ENCODE measurements at regions not wholly inside any gene's neighbourhood (a gene's known extent, or its start where the extent isn't known, plus 50 kb on each side); places are given as distances from the start of the nearest gene placed in this dataset.

DNA sequence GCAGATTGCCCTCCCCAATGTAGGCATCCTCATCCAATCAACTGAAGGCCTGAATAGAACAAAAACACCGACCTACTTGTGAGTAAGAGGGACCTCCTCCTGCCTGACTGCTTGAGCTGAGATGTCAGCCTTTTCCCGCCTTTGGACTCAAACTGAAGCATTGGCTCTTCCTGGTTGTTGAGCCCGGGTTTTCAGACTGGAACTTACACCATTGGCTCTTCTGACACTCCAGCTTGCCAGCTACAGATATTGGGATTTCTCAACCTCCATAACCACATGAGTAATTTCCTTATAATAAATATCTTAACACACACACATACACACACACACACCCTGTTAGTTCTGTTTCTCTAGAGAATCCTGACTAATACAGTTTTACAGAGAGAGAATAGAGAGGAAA is 173.4 kb upstream of the NTF3 start:
- Histone ChIP-seq H3K4me1 (ENCODE audit: insufficient read depth, low read length) (no peaks in the 10 kb centered on the region), H3K9ac (ENCODE audit: low read length) (no peak overlapping the region), H4K20me1 (ENCODE audit: low read length) (no peaks in the 10 kb centered on the region), H3F3A (ENCODE audit: low read length, unreplicated experiment) (no peaks in the 10 kb centered on the region), H3K4me2 (ENCODE audit: low read length) (no peak overlapping the region), H3K27me3 (ENCODE audit: low read length) (no peaks in the 10 kb centered on the region), H3K4me3 (ENCODE audit: low read length) (no peak overlapping the region), H3K27ac (ENCODE audit: low read length) (no peak overlapping the region), H2AFZ (ENCODE audit: low read length) (no peak overlapping the region), H3K9me3 (ENCODE audit: low read length) (no peaks in the 10 kb centered on the region), H3K9me2 (replicated peaks; ENCODE audit: low read length) (no peaks in the 10 kb centered on the region), H3K79me2 (ENCODE audit: low read length) (no peaks in the 10 kb centered on the region), H3K36me3 (ENCODE audit: low read depth, low read length) (no peaks in the 10 kb centered on the region)
- ATAC-seq (no peak), DNase-seq (no peak)
- intact Hi-C loops (cut with micrococcal nuclease): no loop called here
- CTCF ChIA-PET: no interaction called here
- TF ChIP-seq, protein P1, sequence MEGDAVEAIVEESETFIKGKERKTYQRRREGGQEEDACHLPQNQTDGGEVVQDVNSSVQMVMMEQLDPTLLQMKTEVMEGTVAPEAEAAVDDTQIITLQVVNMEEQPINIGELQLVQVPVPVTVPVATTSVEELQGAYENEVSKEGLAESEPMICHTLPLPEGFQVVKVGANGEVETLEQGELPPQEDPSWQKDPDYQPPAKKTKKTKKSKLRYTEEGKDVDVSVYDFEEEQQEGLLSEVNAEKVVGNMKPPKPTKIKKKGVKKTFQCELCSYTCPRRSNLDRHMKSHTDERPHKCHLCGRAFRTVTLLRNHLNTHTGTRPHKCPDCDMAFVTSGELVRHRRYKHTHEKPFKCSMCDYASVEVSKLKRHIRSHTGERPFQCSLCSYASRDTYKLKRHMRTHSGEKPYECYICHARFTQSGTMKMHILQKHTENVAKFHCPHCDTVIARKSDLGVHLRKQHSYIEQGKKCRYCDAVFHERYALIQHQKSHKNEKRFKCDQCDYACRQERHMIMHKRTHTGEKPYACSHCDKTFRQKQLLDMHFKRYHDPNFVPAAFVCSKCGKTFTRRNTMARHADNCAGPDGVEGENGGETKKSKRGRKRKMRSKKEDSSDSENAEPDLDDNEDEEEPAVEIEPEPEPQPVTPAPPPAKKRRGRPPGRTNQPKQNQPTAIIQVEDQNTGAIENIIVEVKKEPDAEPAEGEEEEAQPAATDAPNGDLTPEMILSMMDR (conservative IDR thresholded peaks at IDR 0.05; ENCODE audit: low read depth, low read length): no peak
- TF ChIP-seq EZH2 (IDR thresholded peaks at IDR 0.05; ENCODE audit: low read length, unreplicated experiment) (no peak), EZH2phosphoT487 (IDR thresholded peaks at IDR 0.05; ENCODE audit: borderline replicate concordance, low read length) (no peak)
- POLR2A ChIA-PET (ENCODE audit: unreplicated experiment): no interaction called here
- BruUV-seq (replicated peaks): no TSS peak

DNA sequence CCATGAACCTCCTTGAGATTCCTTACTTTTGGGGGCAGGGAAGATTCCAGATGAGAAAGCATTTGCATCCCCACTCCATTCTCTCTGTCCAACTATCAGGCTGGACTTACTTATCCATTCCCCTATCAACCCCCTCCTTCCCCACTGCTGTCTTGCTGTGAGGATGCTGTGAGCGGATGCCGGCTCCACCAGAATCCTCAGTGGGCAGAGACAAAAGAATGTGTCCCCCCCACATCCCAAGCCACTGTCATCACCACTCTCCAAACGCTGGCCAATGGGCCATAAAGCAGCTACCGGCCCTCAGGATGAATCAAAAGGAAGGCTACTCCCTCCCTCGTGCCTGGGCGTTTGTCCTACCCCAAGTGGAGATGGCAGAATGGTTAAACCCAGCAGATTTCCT is 173.0 kb upstream of the NTF3 start:
- Histone ChIP-seq H2AFZ (ENCODE audit: low read length) (no peak overlapping the region), H4K20me1 (ENCODE audit: low read length) (no peaks in the 10 kb centered on the region), H3K4me2 (ENCODE audit: low read length) (no peak overlapping the region), H3K27ac (ENCODE audit: low read length) (no peak overlapping the region), H3K79me2 (ENCODE audit: low read length) (no peaks in the 10 kb centered on the region), H3K9me2 (replicated peaks; ENCODE audit: low read length) (no peaks in the 10 kb centered on the region), H3K4me1 (ENCODE audit: insufficient read depth, low read length) (no peaks in the 10 kb centered on the region), H3K9me3 (ENCODE audit: low read length) (no peaks in the 10 kb centered on the region), H3K36me3 (ENCODE audit: low read depth, low read length) (no peaks in the 10 kb centered on the region), H3K9ac (ENCODE audit: low read length) (no peak overlapping the region), H3K4me3 (ENCODE audit: low read length) (no peak overlapping the region), H3F3A (ENCODE audit: low read length, unreplicated experiment) (no peaks in the 10 kb centered on the region), H3K27me3 (ENCODE audit: low read length) (no peaks in the 10 kb centered on the region)
- ChIA-PET POLR2A (ENCODE audit: unreplicated experiment) (no interaction called here), CTCF (no interaction called here)
- TF ChIP-seq, protein P1 (conservative IDR thresholded peaks at IDR 0.05; ENCODE audit: low read depth, low read length): no peak
- TF ChIP-seq EZH2 (IDR thresholded peaks at IDR 0.05; ENCODE audit: low read length, unreplicated experiment): no peak
- no peak for TF ChIP-seq EZH2phosphoT487 (IDR thresholded peaks at IDR 0.05; ENCODE audit: borderline replicate concordance, low read length)
- BruUV-seq (replicated peaks): no TSS peak
- DNase-seq (no peak), ATAC-seq (no peak)
- intact Hi-C loops (cut with micrococcal nuclease): no loop called here

DNA sequence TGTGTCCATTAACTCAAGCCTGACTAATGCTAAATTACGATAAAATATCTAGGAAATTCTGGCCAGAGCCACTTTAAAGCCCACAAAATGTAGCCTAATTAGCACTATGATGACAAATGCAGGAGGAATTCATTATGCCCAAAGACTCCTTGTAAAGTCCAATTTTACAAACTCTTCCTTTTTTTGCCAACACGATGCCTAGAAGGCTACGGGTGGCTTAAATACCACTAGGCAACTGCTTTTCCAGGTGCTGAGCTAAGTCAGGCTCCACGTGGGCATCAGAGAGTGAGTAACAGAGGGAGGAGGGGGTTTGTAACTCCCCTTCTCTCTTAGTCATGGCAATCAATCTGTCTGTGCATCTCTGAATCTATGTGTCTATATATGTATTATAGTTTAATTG is 172.4 kb upstream of the NTF3 start:
- H3K4me1 ChIP-seq (ENCODE audit: insufficient read depth, low read length): no peaks in the 10 kb centered on the region
- no peak overlapping the region for H3K4me2 ChIP-seq (ENCODE audit: low read length)
- ChIA-PET POLR2A (ENCODE audit: unreplicated experiment) (no interaction called here), CTCF (no interaction called here)
- H4K20me1 ChIP-seq (ENCODE audit: low read length): no peaks in the 10 kb centered on the region
- intact Hi-C loops (cut with micrococcal nuclease): no loop called here
- no peaks in the 10 kb centered on the region for H3K9me2 ChIP-seq (replicated peaks; ENCODE audit: low read length)
- no peak overlapping the region for H2AFZ ChIP-seq (ENCODE audit: low read length)
- H3K4me3 ChIP-seq (ENCODE audit: low read length): no peak overlapping the region
- no peaks in the 10 kb centered on the region for H3K79me2 ChIP-seq (ENCODE audit: low read length)
- no peaks in the 10 kb centered on the region for H3F3A ChIP-seq (ENCODE audit: low read length, unreplicated experiment)
- no peaks in the 10 kb centered on the region for H3K36me3 ChIP-seq (ENCODE audit: low read depth, low read length)
- H3K9ac ChIP-seq (ENCODE audit: low read length): no peak overlapping the region
- H3K27ac ChIP-seq (ENCODE audit: low read length): no peak overlapping the region
- TF ChIP-seq, protein P1 (conservative IDR thresholded peaks at IDR 0.05; ENCODE audit: low read depth, low read length): no peak
- TF ChIP-seq EZH2phosphoT487 (IDR thresholded peaks at IDR 0.05; ENCODE audit: borderline replicate concordance, low read length) (no peak), EZH2 (IDR thresholded peaks at IDR 0.05; ENCODE audit: low read length, unreplicated experiment) (no peak)
- no TSS peak for BruUV-seq (replicated peaks)
- H3K27me3 ChIP-seq (ENCODE audit: low read length): no peaks in the 10 kb centered on the region
- DNase-seq (no peak), ATAC-seq (no peak)
- H3K9me3 ChIP-seq (ENCODE audit: low read length): no peaks in the 10 kb centered on the region
